ENCODE measurements at regions not wholly inside any gene's neighbourhood (a gene's known extent, or its start where the extent isn't known, plus 50 kb on each side); places are given as distances from the start of the nearest gene placed in this dataset.

DNA sequence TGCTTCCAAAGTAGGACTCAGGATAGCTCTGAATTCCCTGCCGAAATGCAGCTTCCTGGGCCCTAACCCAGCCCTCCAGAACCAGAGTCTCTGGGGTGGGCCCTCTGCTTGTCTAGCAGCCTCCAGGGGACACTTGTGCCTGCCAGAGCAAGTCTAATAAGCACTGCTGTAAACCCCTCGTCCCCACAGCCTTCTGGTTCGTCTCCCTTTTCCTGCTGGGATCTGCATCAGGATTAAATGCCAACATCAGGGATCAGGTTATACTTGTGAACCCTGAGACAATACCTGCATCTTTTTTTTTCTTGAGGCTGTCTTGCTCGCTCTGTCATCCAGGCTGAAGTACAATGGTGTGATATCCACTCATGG lies 282.0 kb downstream of the SEC14L1 start:
- Histone ChIP-seq H3K9ac (ENCODE audit: low read length) (no peak overlapping the region), H3K36me3 (ENCODE audit: control insufficient read depth, insufficient read depth, low read length) (no peaks in the 10 kb centered on the region), H3K27me3 (ENCODE audit: insufficient read depth, low read length, poor library complexity) (no peaks in the 10 kb centered on the region), H2AK5ac (ENCODE audit: low read length) (no peak overlapping the region), H3K27ac (ENCODE audit: low read depth, low read length) (no peak overlapping the region), H3K79me1 (ENCODE audit: low read length) (peaks cover 30% of the 10 kb centered on the region), H2BK15ac (replicated peaks; ENCODE audit: low read depth) (no peak overlapping the region), H3K4me1 (ENCODE audit: control insufficient read depth, low read depth, low read length) (peaks cover 25% of the 10 kb centered on the region), H3K79me2 (ENCODE audit: control insufficient read depth, insufficient read depth, low read length) (peaks cover 16% of the 10 kb centered on the region), H2BK5ac (ENCODE audit: low read length) (no peak overlapping the region), H3K56ac (ENCODE audit: low read length) (no peak overlapping the region), H3K4me2 (ENCODE audit: low read length) (no peak overlapping the region), H3K4me3 (ENCODE audit: low read length) (no peak overlapping the region), H3K18ac (ENCODE audit: low read length) (no peak overlapping the region), H3K4ac (ENCODE audit: low read depth, low read length) (no peak overlapping the region), H2BK120ac (ENCODE audit: low read depth, low read length) (no peak overlapping the region), H4K8ac (ENCODE audit: low read depth, low read length) (no peak overlapping the region), H4K5ac (ENCODE audit: low read length) (no peak overlapping the region), H3K23ac (ENCODE audit: low read length) (no peak overlapping the region)
- no peak for DNase-seq
- WGBS (ENCODE audit: extremely low coverage, insufficient coverage, low lambda C conversion rate), result no CpG with 5 or more reads among the region's 4 CpGs

DNA sequence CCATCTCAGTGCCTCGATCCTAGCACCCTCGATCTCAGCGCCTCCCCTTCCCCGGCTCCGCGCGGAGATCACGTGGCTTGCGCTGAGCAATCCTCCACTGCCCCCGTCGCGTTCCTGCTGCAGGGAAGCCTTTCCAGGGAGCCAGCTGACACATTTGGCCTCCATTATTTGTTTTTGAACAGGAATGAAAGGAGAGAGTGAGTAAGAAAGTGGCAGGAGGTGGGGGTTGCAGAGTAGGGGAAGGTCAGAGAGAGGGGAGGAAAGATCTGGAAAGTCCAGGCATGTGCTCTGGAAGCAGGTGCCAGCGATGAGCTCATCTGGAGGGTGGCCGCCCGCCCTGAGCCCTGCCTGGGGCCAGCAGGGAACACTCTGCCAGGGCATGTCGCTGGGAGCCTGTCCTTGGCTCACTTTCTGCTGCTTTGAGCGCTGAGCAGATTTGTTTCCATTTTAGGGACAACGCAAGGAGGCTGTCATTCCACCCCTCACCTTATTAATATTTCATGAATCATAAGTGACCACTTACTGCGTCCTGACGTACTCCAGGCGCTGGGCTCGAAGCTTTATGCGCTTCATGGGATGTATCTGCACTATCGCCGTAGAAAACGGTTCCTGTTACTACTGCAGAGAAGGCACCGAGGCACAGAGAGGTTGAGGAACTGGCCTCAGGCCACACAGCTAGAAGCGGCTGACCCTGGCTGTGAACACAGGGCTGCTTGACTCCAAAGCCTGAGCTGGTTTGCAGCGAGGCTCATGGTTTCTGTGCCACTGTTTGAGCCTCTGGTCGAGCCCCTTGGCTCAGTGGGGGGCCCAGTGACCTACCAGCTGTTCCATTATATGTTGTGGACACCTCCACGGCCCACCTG lies 283.1 kb downstream of the SEC14L1 start:
- Histone ChIP-seq H3K9ac (ENCODE audit: low read length) (no peak overlapping the region), H3K27ac (ENCODE audit: low read depth, low read length) (no peak overlapping the region), H3K4me2 (ENCODE audit: low read length) (no peak overlapping the region), H3K79me1 (ENCODE audit: low read length) (peaks cover 39% of the 10 kb centered on the region), H3K4me1 (ENCODE audit: control insufficient read depth, low read depth, low read length) (peaks cover 25% of the 10 kb centered on the region), H3K4me3 (ENCODE audit: low read length) (no peak overlapping the region), H3K79me2 (ENCODE audit: control insufficient read depth, insufficient read depth, low read length) (peaks cover 21% of the 10 kb centered on the region), H3K36me3 (ENCODE audit: control insufficient read depth, insufficient read depth, low read length) (no peaks in the 10 kb centered on the region), H3K4ac (ENCODE audit: low read depth, low read length) (no peak overlapping the region), H2BK5ac (ENCODE audit: low read length) (no peak overlapping the region), H2BK15ac (replicated peaks; ENCODE audit: low read depth) (no peak overlapping the region), H2AK5ac (ENCODE audit: low read length) (no peak overlapping the region), H2BK120ac (ENCODE audit: low read depth, low read length) (no peak overlapping the region), H3K56ac (ENCODE audit: low read length) (no peak overlapping the region), H3K18ac (ENCODE audit: low read length) (no peak overlapping the region), H4K8ac (ENCODE audit: low read depth, low read length) (no peak overlapping the region), H4K5ac (ENCODE audit: low read length) (no peak overlapping the region), H3K23ac (ENCODE audit: low read length) (peak overlapping the region; percentile 32), H3K27me3 (ENCODE audit: insufficient read depth, low read length, poor library complexity) (no peaks in the 10 kb centered on the region)
- DNase-seq, result no peak
- no CpG with 5 or more reads among the region's 31 CpGs for WGBS (ENCODE audit: extremely low coverage, insufficient coverage, low lambda C conversion rate)

DNA sequence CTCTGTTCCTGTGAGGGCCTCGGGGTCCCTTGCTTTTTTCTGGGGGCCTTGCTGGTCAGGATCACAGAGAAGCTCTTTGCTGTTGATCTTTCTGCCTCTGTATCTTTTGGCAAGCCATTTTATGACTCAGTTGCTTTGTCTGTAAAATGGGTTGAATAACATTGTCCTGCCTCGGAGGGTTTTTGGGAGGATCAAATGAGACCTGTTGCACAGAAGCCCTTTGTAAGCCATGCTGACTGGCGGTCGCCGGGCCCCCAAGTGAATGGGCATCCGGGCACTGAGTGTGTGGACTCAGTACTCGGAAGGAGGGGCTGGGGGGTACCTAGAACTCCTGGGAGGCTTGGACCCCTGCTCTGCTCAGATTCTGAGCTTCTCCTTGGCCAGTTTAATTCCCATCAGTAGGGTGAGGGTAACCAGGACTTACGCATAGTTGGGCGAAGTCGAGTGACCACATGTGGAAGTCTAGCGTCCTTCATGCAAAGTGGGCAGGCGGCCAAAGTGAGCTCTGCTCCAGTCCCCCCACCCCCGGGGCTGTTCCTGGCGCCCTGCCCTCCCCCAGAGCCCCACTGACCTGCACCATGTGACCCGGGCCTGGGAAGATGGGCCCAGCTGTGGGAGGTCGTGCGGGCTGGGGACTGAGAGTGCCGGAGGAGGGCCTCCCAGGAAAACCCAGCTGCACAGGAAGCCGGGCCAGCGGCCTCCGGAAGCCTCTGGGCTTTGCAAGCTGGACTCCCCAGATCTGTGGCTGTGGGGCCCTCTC lies 284.0 kb downstream of the SEC14L1 start:
- Histone ChIP-seq H2BK15ac (replicated peaks; ENCODE audit: low read depth) (no peak overlapping the region), H3K23ac (ENCODE audit: low read length) (no peak overlapping the region), H3K56ac (ENCODE audit: low read length) (peak overlapping the region; percentile 73), H3K4me2 (ENCODE audit: low read length) (no peak overlapping the region), H3K9ac (ENCODE audit: low read length) (peak overlapping the region; percentile 1), H3K27ac (ENCODE audit: low read depth, low read length) (peak overlapping the region; percentile 14), H3K18ac (ENCODE audit: low read length) (peak overlapping the region; percentile 32), H3K4ac (ENCODE audit: low read depth, low read length) (no peak overlapping the region), H4K8ac (ENCODE audit: low read depth, low read length) (no peak overlapping the region), H3K27me3 (ENCODE audit: insufficient read depth, low read length, poor library complexity) (no peaks in the 10 kb centered on the region), H2AK5ac (ENCODE audit: low read length) (no peak overlapping the region), H2BK5ac (ENCODE audit: low read length) (no peak overlapping the region), H3K4me3 (ENCODE audit: low read length) (no peak overlapping the region), H4K5ac (ENCODE audit: low read length) (no peak overlapping the region), H3K79me1 (ENCODE audit: low read length) (peaks cover 45% of the 10 kb centered on the region), H3K4me1 (ENCODE audit: control insufficient read depth, low read depth, low read length) (peaks cover 20% of the 10 kb centered on the region), H3K36me3 (ENCODE audit: control insufficient read depth, insufficient read depth, low read length) (no peaks in the 10 kb centered on the region), H2BK120ac (ENCODE audit: low read depth, low read length) (no peak overlapping the region), H3K79me2 (ENCODE audit: control insufficient read depth, insufficient read depth, low read length) (peaks cover 21% of the 10 kb centered on the region)
- no peak for DNase-seq
- no CpG with 5 or more reads among the region's 21 CpGs for WGBS (ENCODE audit: extremely low coverage, insufficient coverage, low lambda C conversion rate)

DNA sequence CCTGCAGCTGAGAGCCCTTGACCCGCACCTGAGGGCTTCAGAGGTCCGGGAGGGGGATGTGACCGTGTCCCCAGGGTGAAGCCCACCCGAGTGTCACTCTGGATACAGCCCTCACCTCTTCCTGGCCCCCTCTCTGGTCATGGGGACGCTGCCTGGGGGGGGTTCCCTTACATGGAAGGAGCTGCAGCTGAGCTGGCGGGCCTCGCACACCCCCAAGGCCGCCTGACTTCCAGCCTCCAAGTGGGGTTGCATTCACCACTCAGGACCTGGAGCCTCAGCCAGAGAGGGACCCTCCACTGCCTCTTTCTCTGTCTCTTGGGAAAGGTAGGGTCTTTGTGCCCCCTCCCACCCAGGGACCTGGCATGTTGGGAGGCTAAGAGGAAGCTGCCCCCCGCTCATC lies 284.6 kb downstream of the SEC14L1 start:
- H3K4me1 ChIP-seq (ENCODE audit: control insufficient read depth, low read depth, low read length), result peaks cover 16% of the 10 kb centered on the region
- no peaks in the 10 kb centered on the region for H3K36me3 ChIP-seq (ENCODE audit: control insufficient read depth, insufficient read depth, low read length)
- peaks cover 45% of the 10 kb centered on the region for H3K79me1 ChIP-seq (ENCODE audit: low read length)
- H3K4ac ChIP-seq (ENCODE audit: low read depth, low read length), result no peak overlapping the region
- H3K9ac ChIP-seq (ENCODE audit: low read length), result peak overlapping the region; percentile 1
- no peak overlapping the region for H4K5ac ChIP-seq (ENCODE audit: low read length)
- H2AK5ac ChIP-seq (ENCODE audit: low read length), result no peak overlapping the region
- no peak overlapping the region for H3K4me2 ChIP-seq (ENCODE audit: low read length)
- peak overlapping the region; percentile 73 for H3K56ac ChIP-seq (ENCODE audit: low read length)
- H4K8ac ChIP-seq (ENCODE audit: low read depth, low read length), result no peak overlapping the region
- no peak overlapping the region for H3K23ac ChIP-seq (ENCODE audit: low read length)
- H2BK5ac ChIP-seq (ENCODE audit: low read length), result peak overlapping the region; percentile 23
- no peaks in the 10 kb centered on the region for H3K27me3 ChIP-seq (ENCODE audit: insufficient read depth, low read length, poor library complexity)
- no peak overlapping the region for H2BK15ac ChIP-seq (replicated peaks; ENCODE audit: low read depth)
- H3K4me3 ChIP-seq (ENCODE audit: low read length), result no peak overlapping the region
- DNase-seq, result no peak
- H2BK120ac ChIP-seq (ENCODE audit: low read depth, low read length), result no peak overlapping the region
- peak overlapping the region; percentile 32 for H3K18ac ChIP-seq (ENCODE audit: low read length)
- peak overlapping the region; percentile 25 for H3K27ac ChIP-seq (ENCODE audit: low read depth, low read length)
- H3K79me2 ChIP-seq (ENCODE audit: control insufficient read depth, insufficient read depth, low read length), result peaks cover 21% of the 10 kb centered on the region
- WGBS (ENCODE audit: extremely low coverage, insufficient coverage, low lambda C conversion rate), result no CpG with 5 or more reads among the region's 9 CpGs

DNA sequence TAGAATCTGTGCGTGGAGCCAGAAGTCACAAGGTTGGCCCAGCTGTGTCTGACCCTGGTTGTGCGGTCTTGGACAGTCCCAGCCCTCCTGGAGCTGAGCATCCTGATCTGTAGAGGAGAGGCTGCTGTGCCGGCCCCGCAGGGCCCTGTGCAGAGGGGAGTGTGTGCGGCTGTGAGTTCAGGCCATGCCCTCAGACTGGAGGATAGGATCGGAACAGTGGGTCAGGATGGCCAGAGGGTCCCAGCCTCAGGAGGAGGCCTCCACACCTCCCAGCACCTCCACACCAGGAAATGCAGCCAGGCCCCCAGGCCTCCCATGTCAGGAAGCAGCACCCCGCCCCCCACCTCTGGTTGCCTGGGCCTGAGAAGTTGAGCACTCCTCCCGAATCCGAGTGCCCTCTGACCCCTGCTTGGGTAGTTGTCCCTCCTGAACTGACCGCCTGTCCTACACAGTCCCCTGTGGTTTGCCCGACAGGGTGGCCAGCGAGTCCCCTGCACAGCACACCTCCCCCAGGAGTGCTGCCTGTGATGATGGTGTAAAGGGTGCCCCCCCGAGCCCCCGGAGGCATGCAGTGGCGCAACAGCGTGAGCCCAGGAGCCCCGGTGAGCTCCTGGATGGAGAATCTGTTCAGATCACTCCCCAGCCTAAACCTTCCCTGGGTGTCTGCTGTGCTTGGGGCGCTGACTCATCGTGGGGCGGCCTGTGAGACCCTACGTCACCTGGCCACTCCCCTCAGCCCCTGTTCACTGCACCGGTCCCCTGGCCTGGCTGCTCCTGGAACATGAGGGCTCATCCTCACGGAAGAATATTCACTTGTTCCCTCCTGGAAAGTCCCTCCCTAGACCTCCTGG lies 285.2 kb downstream of the SEC14L1 start:
- H3K4ac ChIP-seq (ENCODE audit: low read depth, low read length), result no peak overlapping the region

More for the DNA sequence above, 285.2 kb downstream of the SEC14L1 start:
- Histone ChIP-seq H4K8ac (ENCODE audit: low read depth, low read length) (no peak overlapping the region), H3K23ac (ENCODE audit: low read length) (peak overlapping the region; percentile 68), H3K79me1 (ENCODE audit: low read length) (peaks cover 42% of the 10 kb centered on the region), H3K18ac (ENCODE audit: low read length) (peak overlapping the region; percentile 32), H3K79me2 (ENCODE audit: control insufficient read depth, insufficient read depth, low read length) (peaks cover 22% of the 10 kb centered on the region), H3K27ac (ENCODE audit: low read depth, low read length) (peak overlapping the region; percentile 25), H3K4me3 (ENCODE audit: low read length) (no peak overlapping the region), H2BK120ac (ENCODE audit: low read depth, low read length) (no peak overlapping the region), H2AK5ac (ENCODE audit: low read length) (peak overlapping the region; percentile 22), H3K56ac (ENCODE audit: low read length) (peak overlapping the region; percentile 73), H4K5ac (ENCODE audit: low read length) (no peak overlapping the region), H2BK15ac (replicated peaks; ENCODE audit: low read depth) (no peak overlapping the region), H3K4me2 (ENCODE audit: low read length) (no peak overlapping the region), H3K4me1 (ENCODE audit: control insufficient read depth, low read depth, low read length) (peaks cover 11% of the 10 kb centered on the region), H2BK5ac (ENCODE audit: low read length) (peak overlapping the region; percentile 23), H3K27me3 (ENCODE audit: insufficient read depth, low read length, poor library complexity) (no peaks in the 10 kb centered on the region), H3K9ac (ENCODE audit: low read length) (peak overlapping the region; percentile 1), H3K36me3 (ENCODE audit: control insufficient read depth, insufficient read depth, low read length) (no peaks in the 10 kb centered on the region)
- DNase-seq, result peak; percentile 81
- WGBS (ENCODE audit: extremely low coverage, insufficient coverage, low lambda C conversion rate), result no CpG with 5 or more reads among the region's 23 CpGs

All from mesendoderm (in vitro differentiated cells).